LNCaP clone FGC (cell line): ENCODE measurements at regions not wholly inside any gene's neighbourhood (a gene's known extent, or its start where the extent isn't known, plus 50 kb on each side); places are given as distances from the start of the nearest gene placed in this dataset.

ENCODE experiments used
- DNase-seq: peaks from one replicate; pipeline ENCODE4 v3.0.0-alpha.2; 2011; ENCODE audit warnings: low read depth
- H3K4me3 ChIP-seq: 2 replicates; pipeline ENCODE4 v1.5.1; 2011; ENCODE audit warnings: mild to moderate bottlenecking, low read depth, low read length, control low read depth
- CTCF ChIP-seq: IDR thresholded peaks from 2 replicates; pipeline ENCODE4 v1.5.1; 2012; ENCODE audit warnings: mild to moderate bottlenecking; ENCODE audit not compliant: control insufficient read depth, insufficient read depth; ENCODE audit errors: extremely low read depth

- no peak for TF ChIP-seq CTCF
- no peak for DNase-seq
- no peak overlapping the region for H3K4me3 ChIP-seq
Measured at GRCh38 chr18:43686709-43687108, 409.4 kb upstream of the SYT4 start.

- DNase-seq = no peak
- no peak for TF ChIP-seq CTCF
- no peak overlapping the region for H3K4me3 ChIP-seq
Measured at GRCh38 chr18:43692099-43692690, 414.9 kb upstream of the SYT4 start.

- TF ChIP-seq CTCF = no peak
- no peak for DNase-seq
- no peak overlapping the region for H3K4me3 ChIP-seq
Measured at GRCh38 chr18:43702399-43702798, 425.1 kb upstream of the SYT4 start.

GRCh38 chr18:43703050-43703449 is 425.8 kb upstream of the SYT4 start:
- no peak for TF ChIP-seq CTCF
- no peak for DNase-seq
- no peak overlapping the region for H3K4me3 ChIP-seq

GRCh38 chr18:43705850-43706249 is 428.6 kb upstream of the SYT4 start:
- TF ChIP-seq CTCF = no peak
- DNase-seq = no peak
- H3K4me3 ChIP-seq = no peak overlapping the region

GRCh38 chr18:43710135-43710534 is 432.8 kb upstream of the SYT4 start:
- TF ChIP-seq CTCF = no peak
- no peak for DNase-seq
- no peak overlapping the region for H3K4me3 ChIP-seq

- no peak for DNase-seq
- no peak overlapping the region for H3K4me3 ChIP-seq
Measured at GRCh38 chr18:43714343-43715010, 437.2 kb upstream of the SYT4 start.

More at GRCh38 chr18:43714343-43715010, 437.2 kb upstream of the SYT4 start:
- TF ChIP-seq CTCF = no peak
